Transverse colon (tissue), 4 donors: ENCODE measurements at regions not wholly inside any gene's neighbourhood (a gene's known extent, or its start where the extent isn't known, plus 50 kb on each side); places are given as distances from the start of the nearest gene placed in this dataset.

Experiments
- DNase-seq: peaks from one replicate; pipeline ENCODE4 v3.0.0-alpha.2; 2019
- H3K27ac ChIP-seq, 4 donors: fragments of 200-600 bp; sonication (generic); 2 replicates each; pipeline ENCODE4 v1.5.1; 2016 to 2018; ENCODE audit warnings: inconsistent platforms in 4 of 4
- H3K27me3 ChIP-seq: fragments of 200-600 bp; sonication (generic); 2 replicates; pipeline ENCODE4 v1.5.1; 2017; ENCODE audit warnings: inconsistent platforms
- H3K36me3 ChIP-seq, 4 donors: fragments of 200-600 bp; sonication (generic); 2 replicates each; pipeline ENCODE4 v1.5.1; 2017 to 2019; ENCODE audit warnings: inconsistent platforms in 4 of 4
- H3K4me1 ChIP-seq, 4 donors: fragments of 200-600 bp; sonication (generic); 2 replicates each; pipeline ENCODE4 v1.5.1; 2017 to 2020; ENCODE audit warnings: inconsistent platforms in 4 of 4
- H3K4me3 ChIP-seq, 4 donors: fragments of 200-600 bp; sonication (generic); 1 replicate in 1 of 4; 2 replicates in 3 of 4; pipeline versions ENCODE4 v1.5.1 to v1.6.1; 2017 to 2019; ENCODE audit warnings: inconsistent platforms in 4 of 4
- H3K9me3 ChIP-seq, 2 donors: fragments of 200-600 bp; sonication (generic); 2 replicates each; pipeline ENCODE4 v1.5.1; 2017 to 2019; ENCODE audit warnings: inconsistent platforms in 2 of 2
- EP300 ChIP-seq: sonication (generic); formaldehyde crosslinking; IDR thresholded peaks from one replicate; pipeline ENCODE4 v1.6.1; 2017; ENCODE audit warnings: antibody characterized with exemption, low read depth
- POLR2A ChIP-seq: fragments of 450-650 bp; IDR thresholded peaks from one replicate; pipeline ENCODE4 v1.6.1; 2016; ENCODE audit warnings: antibody characterized with exemption, mild to moderate bottlenecking, moderate library complexity
- POLR2AphosphoS5 ChIP-seq, 3 donors: sonication (generic); formaldehyde crosslinking; IDR thresholded peaks; one replicate each; pipeline ENCODE4 v1.6.1; 2016; ENCODE audit warnings: antibody characterized with exemption in 3 of 3
- WGBS, 2 donors: methylation state at CpG; one replicate each; pipeline ENCODE4 v1.1.5; 2018; ENCODE audit warnings: low coverage in 1 of 2; 5-methylcytosine and 5-hydroxymethylcytosine counted together
- in situ Hi-C, 4 donors: fragments of 200-750 bp; cut with MboI; loops; one replicate each; pipeline versions ENCODE4 v1.15.0 to v1.15.1; 2017; ENCODE audit warnings: low sequenced_read_pairs in 3 of 4, low pct_ligation_motif_present in 1 of 4, low pct_unique_long_range_greater_than_20kb in 1 of 4
- intact Hi-C: fragments of 100-400 bp; cut with DNase I; formaldehyde crosslinking; loops from one replicate; pipeline ENCODE4 v1.15.1; 2023; ENCODE audit warnings: low total_unique reads
- TF ChIP-seq, protein P1 (sequence below), 5 experiments: fragments of 200-600 bp in 3 of 5; fragments of 450-650 bp in 2 of 5; sonication (generic) in 3 of 5; IDR thresholded peaks; 1 replicate in 2 of 5; 2 replicates in 3 of 5; pipeline ENCODE4 v1.5.1; 2016 to 2017; ENCODE audit warnings: antibody characterized with exemption in 5 of 5, inconsistent platforms in 3 of 5, mild to moderate bottlenecking in 2 of 5, moderate library complexity in 1 of 5

DNA sequence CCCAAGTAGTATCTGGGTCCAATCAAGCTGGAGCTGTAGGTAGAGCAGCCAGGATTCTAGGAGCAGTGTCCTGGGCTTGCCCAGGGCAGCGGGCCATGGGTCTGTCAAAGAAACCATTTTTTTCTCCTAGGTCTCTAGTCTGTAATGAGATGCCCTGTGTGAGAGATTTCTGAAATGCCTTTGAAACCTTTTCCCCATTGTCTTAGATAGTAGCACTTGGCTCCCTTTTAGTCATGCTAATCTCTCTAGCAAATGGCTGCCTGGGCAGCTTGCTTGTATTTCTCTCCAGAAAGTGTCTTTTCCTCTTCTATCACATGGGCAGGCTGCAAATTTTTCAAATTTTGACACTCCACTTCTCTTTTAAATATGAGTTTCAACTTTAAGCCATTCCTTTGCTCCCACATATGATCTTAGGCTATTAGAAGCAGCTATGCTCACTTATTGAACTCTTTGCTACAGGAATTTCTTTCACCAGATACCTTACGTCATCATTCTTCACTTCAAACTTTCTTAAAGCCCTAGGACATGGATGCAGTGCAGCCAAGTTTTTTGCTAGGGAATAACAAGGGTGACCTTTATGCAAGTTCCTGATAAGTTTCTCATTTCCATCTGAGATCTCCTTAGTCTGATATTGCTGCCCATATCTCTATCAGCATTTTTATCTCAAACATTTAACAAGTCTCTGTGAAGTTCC, 890.2 kb upstream of the VRK2 start:
- H3K9me3 ChIP-seq = no peaks in the 10 kb centered on the region
- no peaks in the 10 kb centered on the region for H3K4me1 ChIP-seq
- H3K36me3 ChIP-seq = no peaks in the 10 kb centered on the region
- no peaks in the 10 kb centered on the region for H3K27me3 ChIP-seq
- 71 to 79% methylated on average over 1 to 2 of the region's 2 CpGs for WGBS, 2 donors
- intact Hi-C loops = no loop called here
- DNase-seq = no peak
- H3K4me3 ChIP-seq = no peak overlapping the region
- no peak overlapping the region for H3K27ac ChIP-seq
- no peak for TF ChIP-seq EP300
- no peak for TF ChIP-seq POLR2A
- TF ChIP-seq, protein P1, sequence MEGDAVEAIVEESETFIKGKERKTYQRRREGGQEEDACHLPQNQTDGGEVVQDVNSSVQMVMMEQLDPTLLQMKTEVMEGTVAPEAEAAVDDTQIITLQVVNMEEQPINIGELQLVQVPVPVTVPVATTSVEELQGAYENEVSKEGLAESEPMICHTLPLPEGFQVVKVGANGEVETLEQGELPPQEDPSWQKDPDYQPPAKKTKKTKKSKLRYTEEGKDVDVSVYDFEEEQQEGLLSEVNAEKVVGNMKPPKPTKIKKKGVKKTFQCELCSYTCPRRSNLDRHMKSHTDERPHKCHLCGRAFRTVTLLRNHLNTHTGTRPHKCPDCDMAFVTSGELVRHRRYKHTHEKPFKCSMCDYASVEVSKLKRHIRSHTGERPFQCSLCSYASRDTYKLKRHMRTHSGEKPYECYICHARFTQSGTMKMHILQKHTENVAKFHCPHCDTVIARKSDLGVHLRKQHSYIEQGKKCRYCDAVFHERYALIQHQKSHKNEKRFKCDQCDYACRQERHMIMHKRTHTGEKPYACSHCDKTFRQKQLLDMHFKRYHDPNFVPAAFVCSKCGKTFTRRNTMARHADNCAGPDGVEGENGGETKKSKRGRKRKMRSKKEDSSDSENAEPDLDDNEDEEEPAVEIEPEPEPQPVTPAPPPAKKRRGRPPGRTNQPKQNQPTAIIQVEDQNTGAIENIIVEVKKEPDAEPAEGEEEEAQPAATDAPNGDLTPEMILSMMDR (IDR thresholded peaks at IDR 0.05) = no peak
- no peak for TF ChIP-seq POLR2AphosphoS5 (IDR thresholded peaks at IDR 0.05)
- in situ Hi-C loops = no loop called here

DNA sequence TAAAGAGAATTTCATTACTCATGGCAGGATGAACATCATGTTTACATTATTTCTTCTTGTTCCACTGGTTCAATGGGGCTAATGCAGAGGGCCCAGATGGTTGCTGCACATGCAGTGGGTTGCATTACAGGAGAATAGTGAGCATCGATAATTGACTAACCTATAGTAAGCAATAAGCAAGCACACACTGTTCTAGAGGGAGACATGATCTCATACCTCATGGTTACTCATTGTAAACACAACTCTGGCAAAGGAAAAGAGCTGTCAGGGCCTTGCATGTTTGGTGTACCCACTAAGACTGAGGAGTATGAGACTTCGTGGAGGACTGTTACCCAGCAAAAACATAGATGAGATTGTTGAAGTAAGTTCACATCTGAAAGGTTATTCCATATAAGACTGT, 885.6 kb upstream of the VRK2 start:
- Histone ChIP-seq H3K4me1 (no peaks in the 10 kb centered on the region), H3K27me3 (no peaks in the 10 kb centered on the region), H3K36me3 (no peaks in the 10 kb centered on the region), H3K9me3 (no peaks in the 10 kb centered on the region), H3K4me3 (no peak overlapping the region), H3K27ac (no peak overlapping the region)
- intact Hi-C loops = no loop called here
- no peak for TF ChIP-seq POLR2A
- no peak for TF ChIP-seq EP300
- TF ChIP-seq, protein P1 (IDR thresholded peaks at IDR 0.05) = no peak
- TF ChIP-seq POLR2AphosphoS5 (IDR thresholded peaks at IDR 0.05) = no peak
- in situ Hi-C loops = no loop called here
- 80 to 86% methylated on average over 2 of the region's 2 CpGs for WGBS, 2 donors
- DNase-seq = no peak

DNA sequence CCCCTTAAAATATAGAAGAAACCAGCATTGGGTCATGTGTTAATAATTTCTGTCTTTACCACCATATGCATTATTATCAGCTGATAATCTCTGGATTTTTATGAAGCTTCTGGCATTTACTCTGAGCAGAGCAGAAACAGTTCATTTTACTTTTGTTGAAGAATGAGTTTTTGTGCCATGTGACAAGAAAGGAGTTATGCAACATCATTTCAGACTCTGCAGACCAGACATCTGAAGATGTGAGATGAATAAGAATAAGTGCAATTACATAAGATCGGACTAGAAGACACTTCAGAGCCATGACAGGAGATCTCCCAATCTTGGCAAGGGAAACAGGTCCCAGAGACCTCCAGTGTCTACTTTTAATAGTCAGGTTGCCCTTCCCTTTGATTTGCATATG, 869.4 kb upstream of the VRK2 start:
- Histone ChIP-seq H3K4me1 (no peaks in the 10 kb centered on the region), H3K4me3 (no peak overlapping the region), H3K27me3 (no peaks in the 10 kb centered on the region), H3K27ac (no peak overlapping the region), H3K9me3 (no peaks in the 10 kb centered on the region), H3K36me3 (no peaks in the 10 kb centered on the region)
- intact Hi-C loops (no loop called here), in situ Hi-C loops (no loop called here)
- DNase-seq = no peak
- 76% methylated on average over 1 of the region's 1 CpG; no CpG with 5 or more reads in 1 of the 2 donors for WGBS, 2 donors
- TF ChIP-seq POLR2A = no peak
- TF ChIP-seq, protein P1 (IDR thresholded peaks at IDR 0.05) = no peak
- TF ChIP-seq POLR2AphosphoS5 (IDR thresholded peaks at IDR 0.05) = no peak
- TF ChIP-seq EP300 = no peak

DNA sequence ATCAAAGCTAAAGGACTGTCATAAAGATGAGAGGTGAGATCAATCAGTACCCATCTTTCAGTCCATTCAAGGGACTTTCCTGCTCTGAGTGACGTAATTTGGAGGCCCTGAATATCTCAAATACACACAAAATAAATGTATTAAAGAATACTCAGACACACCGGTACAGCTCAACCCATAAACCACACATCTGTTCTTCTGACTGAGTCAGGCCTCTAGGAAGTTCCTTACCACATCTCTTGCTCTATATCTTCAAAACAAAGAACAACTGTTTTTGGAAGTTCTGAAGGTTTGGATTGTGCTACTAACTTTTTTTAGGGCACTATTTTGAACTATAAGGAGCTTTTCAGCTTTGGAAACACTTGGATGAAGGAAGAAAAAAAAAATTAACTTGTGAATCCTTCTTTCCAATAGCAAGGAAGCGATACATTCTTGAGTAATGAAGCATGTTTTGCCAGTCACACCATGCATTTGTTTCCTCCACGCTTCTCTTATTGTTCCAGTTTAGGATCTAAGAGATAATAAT, 866.5 kb upstream of the VRK2 start:
- Histone ChIP-seq H3K9me3 (no peaks in the 10 kb centered on the region), H3K27me3 (no peaks in the 10 kb centered on the region), H3K27ac (no peak overlapping the region), H3K4me3 (no peak overlapping the region), H3K36me3 (no peaks in the 10 kb centered on the region), H3K4me1 (no peaks in the 10 kb centered on the region)
- TF ChIP-seq EP300 = no peak
- no peak for TF ChIP-seq POLR2AphosphoS5 (IDR thresholded peaks at IDR 0.05)
- TF ChIP-seq, protein P1 (IDR thresholded peaks at IDR 0.05) = no peak
- TF ChIP-seq POLR2A = no peak
- intact Hi-C loops (no loop called here), in situ Hi-C loops (no loop called here)
- no peak for DNase-seq
- 71 to 76% methylated on average over 2 to 4 of the region's 4 CpGs for WGBS, 2 donors
